Heart left ventricle (tissue), 16 donors: ENCODE measurements at regions not wholly inside any gene's neighbourhood (a gene's known extent, or its start where the extent isn't known, plus 50 kb on each side); places are given as distances from the start of the nearest gene placed in this dataset.

Experiments used
- ATAC-seq, 4 donors: fragments of 200-7000 bp; cut with Tn5 transposase; one replicate each; pipeline ENCODE4 v1.9.1; 2020 to 2022; ENCODE audit warnings: moderate library complexity in 4 of 4, mild to moderate bottlenecking in 3 of 4, moderate number of reproducible peaks in 1 of 4
- DNase-seq, 5 donors: peaks; one replicate each; pipeline ENCODE4 v3.0.0-alpha.2; 2020
- H3K27ac ChIP-seq, 12 donors: fragments of 200-600 bp; sonication (generic) in 4 of 12; one replicate each; pipeline versions ENCODE4 v1.5.0 to v1.8.0; 2016 to 2022; ENCODE audit warnings: mild to moderate bottlenecking in 2 of 12
- H3K27me3 ChIP-seq, 9 donors: fragments of 200-600 bp; sonication (generic) in 2 of 9; one replicate each; pipeline versions ENCODE4 v1.5.1 to v1.8.0; 2016 to 2022; ENCODE audit warnings: mild to moderate bottlenecking in 3 of 9
- H3K36me3 ChIP-seq, 9 donors: fragments of 200-600 bp; sonication (generic) in 2 of 9; one replicate each; pipeline versions ENCODE4 v1.5.0 to v1.8.0; 2018 to 2022; ENCODE audit warnings: mild to moderate bottlenecking in 2 of 9
- H3K4me1 ChIP-seq, 12 donors: fragments of 200-600 bp; sonication (generic) in 4 of 12; one replicate each; pipeline versions ENCODE4 v1.5.0 to v1.8.0; 2016 to 2022; ENCODE audit warnings: mild to moderate bottlenecking in 3 of 12
- H3K4me3 ChIP-seq, 12 donors: fragments of 200-600 bp; sonication (generic) in 4 of 12; one replicate each; pipeline versions ENCODE4 v1.5.0 to v1.8.0; 2017 to 2022; ENCODE audit warnings: mild to moderate bottlenecking in 9 of 12, moderate library complexity in 4 of 12
- H3K9me3 ChIP-seq, 12 donors: fragments of 200-600 bp; sonication (generic) in 4 of 12; one replicate each; pipeline versions ENCODE4 v1.5.0 to v1.8.0; 2016 to 2022; ENCODE audit warnings: mild to moderate bottlenecking in 1 of 12
- CTCF ChIP-seq, 12 donors: fragments of 200-600 bp; sonication (generic) in 4 of 12; IDR thresholded peaks; one replicate each; pipeline versions ENCODE4 v1.5.0 to v1.8.0; 2018 to 2022; ENCODE audit warnings: antibody characterized with exemption in 12 of 12, mild to moderate bottlenecking in 5 of 12
- POLR2A ChIP-seq, 2 donors: fragments of 450-650 bp; IDR thresholded peaks; one replicate each; pipeline ENCODE4 v1.6.1; 2017; ENCODE audit warnings: antibody characterized with exemption in 2 of 2, mild to moderate bottlenecking in 2 of 2, moderate library complexity in 2 of 2
- WGBS, 4 donors: extraction: QIAGEN DNeasy Blood & Tissue Kit in 2 of 4; methylation state at CpG; one replicate each; pipeline versions ENCODE4 v1.1.5 to v1.1.7; 2013 to 2018; 5-methylcytosine and 5-hydroxymethylcytosine counted together
- intact Hi-C, 10 donors: fragments of 100-400 bp; cut with DNase I; formaldehyde crosslinking; loops; one replicate each; pipeline versions ENCODE4 v1.11.1 to v1.14.2; 2022
- donor health status: ischemic (EF 13 %, LVEDD 7.1; RV severe dilation, severe dysfunction).
- donor health status: healthy with polysubstance abuse.
- donor health status: DM: no; HTN: yes; CAD: no.
- donor health status: DM: no; HTN: no; CAD: no.
- donor health status: ischemic (EF 25% LVEDD 6.9; RV normal size, moderate dysfunction).
- donor health status: ischemic (EF 25% LVEDD 5.7; RV mildly dilated, moderate dysfunction).
- donor health status: healthy.
- donor health status: DM: yes; HTN: yes; CAD: no.
- donor health status: ischemic (EF 35%, LVEDD 5.7; RV mildly dilated, moderate dysfunction).
- donor health status: nonischemic (EF 11% LVEDD 7.7; RV severe dilation, severe dysfunction).
- donor health status: DM: yes; HTN: yes; CAD: no.
- donor health status: PGD.
- donor health status: ischemic (EF 29% LVEDD 5.4; RV normal size, mild dysfunction).
- donor health status: nonischemic (EF 23%, LVEDD 6.1; RV moderate dilation, normal function).

- Histone ChIP-seq H3K27ac (no peak overlapping the region), H3K27me3 (no peaks in the 10 kb centered on the region), H3K36me3 (no peaks in the 10 kb centered on the region), H3K4me1 (no peaks in the 10 kb centered on the region), H3K4me3 (no peak overlapping the region), H3K9me3 (no peaks in the 10 kb centered on the region)
- WGBS, 4 donors, result 87 to 95% (median 88%) methylated on average over 2 of the region's 2 CpGs
- intact Hi-C loops, result no loop called here
- no peak for TF ChIP-seq POLR2A (IDR thresholded peaks at IDR 0.05)
- no peak for TF ChIP-seq CTCF (IDR thresholded peaks at IDR 0.05)
- DNase-seq (no peak), ATAC-seq (no peak)
Measured at GRCh38 chr3:99521551-99521950, 116.8 kb upstream of the COL8A1 start.

- no peak for TF ChIP-seq CTCF (IDR thresholded peaks at IDR 0.05)
- TF ChIP-seq POLR2A (IDR thresholded peaks at IDR 0.05), result no peak
- DNase-seq (no peak), ATAC-seq (no peak)
- Histone ChIP-seq H3K27me3 (no peaks in the 10 kb centered on the region), H3K4me1 (peaks cover 0 to 6% (median 0%) of the 10 kb centered on the region in 12 donors), H3K4me3 (no peak overlapping the region), H3K27ac (no peak overlapping the region), H3K36me3 (no peaks in the 10 kb centered on the region), H3K9me3 (no peaks in the 10 kb centered on the region)
- intact Hi-C loops, result no loop called here
Measured at GRCh38 chr3:99520513-99520912, 117.9 kb upstream of the COL8A1 start.

GRCh38 chr3:99516936-99517335 lies 121.5 kb upstream of the COL8A1 start:
- DNase-seq, result no peak
- H3K27me3 ChIP-seq, result no peaks in the 10 kb centered on the region
- no peak overlapping the region for H3K27ac ChIP-seq
- WGBS, 4 donors, result 61 to 79% (median 62%) methylated on average over 1 of the region's 1 CpG
- no peak for ATAC-seq
- no peak for TF ChIP-seq CTCF (IDR thresholded peaks at IDR 0.05)
- intact Hi-C loops, result no loop called here
- no peaks in the 10 kb centered on the region for H3K9me3 ChIP-seq
- no peaks in the 10 kb centered on the region for H3K36me3 ChIP-seq
- no peak overlapping the region for H3K4me3 ChIP-seq
- peaks cover 0 to 6% (median 0%) of the 10 kb centered on the region in 12 donors for H3K4me1 ChIP-seq

- no peak for TF ChIP-seq CTCF (IDR thresholded peaks at IDR 0.05)
- no peak for TF ChIP-seq POLR2A (IDR thresholded peaks at IDR 0.05)
- whole genome bisulfite sequencing, 4 donors, result 61 to 75% (median 66%) methylated on average over 4 of the region's 4 CpGs
- Histone ChIP-seq H3K9me3 (no peaks in the 10 kb centered on the region), H3K4me1 (peaks cover 0 to 6% (median 0%) of the 10 kb centered on the region in 12 donors), H3K27ac (no peak overlapping the region), H3K4me3 (no peak overlapping the region), H3K27me3 (no peaks in the 10 kb centered on the region), H3K36me3 (no peaks in the 10 kb centered on the region)
- ATAC-seq (no peak), DNase-seq (no peak)
- intact Hi-C loops, result no loop called here
Measured at GRCh38 chr3:99515891-99516290, 122.5 kb upstream of the COL8A1 start.
